ENCODE measurements at regions not wholly inside any gene's neighbourhood (a gene's known extent, or its start where the extent isn't known, plus 50 kb on each side); places are given as distances from the start of the nearest gene placed in this dataset.

GRCh38 chr11:28528217-28528616 is 420.0 kb downstream of the METTL15 start:
- no peak for FAIRE-seq
- Histone ChIP-seq H2AFZ (ENCODE audit: low read depth, low read length) (no peak overlapping the region), H3K36me3 (ENCODE audit: control insufficient read depth in 2 of 2, extremely low read depth in 1 of 2, insufficient read depth in 2 of 2, low read length in 2 of 2) (no peaks in the 10 kb centered on the region), H3K4me1 (ENCODE audit: control insufficient read depth, extremely low read depth, insufficient read depth, low read length) (no peaks in the 10 kb centered on the region), H3K9ac (replicated peaks; ENCODE audit: extremely low read depth, insufficient read depth, low read length) (no peak overlapping the region), H3K79me2 (ENCODE audit: control insufficient read depth, insufficient read depth, low read length) (no peaks in the 10 kb centered on the region), H3K27ac (ENCODE audit: insufficient read depth, low read depth, low read length) (no peak overlapping the region), H3K9me3 (replicated peaks; ENCODE audit: control insufficient read depth, insufficient read depth, low read length) (peaks cover 2% of the 10 kb centered on the region), H3K27me3 (ENCODE audit: control insufficient read depth in 2 of 2, insufficient read depth in 2 of 2, low read length in 2 of 2) (no peaks in the 10 kb centered on the region), H3K4me2 (ENCODE audit: insufficient read depth, low read length) (no peak overlapping the region), H4K20me1 (replicated peaks; ENCODE audit: control insufficient read depth, extremely low read depth, insufficient read depth, low read length) (no peaks in the 10 kb centered on the region), H3K9me1 (replicated peaks; ENCODE audit: control insufficient read depth, extremely low read depth, insufficient read depth, low read length) (no peaks in the 10 kb centered on the region), H3K4me3 (replicated peaks in 1 of 3; ENCODE audit: insufficient read depth in 1 of 3, low read depth in 1 of 3, low read length in 3 of 3) (no peak overlapping the region)
- POLR2A ChIA-PET, result no interaction called here
- DNase-seq (ENCODE audit: low read depth, low spot score), result no peak
- no TSS peak for BruUV-seq (replicated peaks)
- dilution Hi-C loops (cut with MboI; ENCODE audit: extremely low pct_ligation_motif_present, low sequenced_read_pairs), result no loop called here
- intact Hi-C loops (cut with micrococcal nuclease), result loop anchor here (5.0 kb wide), 1 partner anchor 421 kb away; the partner anchor contains the start of genes KIF18A and METTL15
- CTCF ChIA-PET, result interaction anchor here (1.7 to 5.8 kb wide), 8 partner anchors 8 to 827 kb away, joined by 4 to 168 read pairs (median 13); partner anchors contain the start of gene BDNF
- TF ChIP-seq POLR2A (IDR thresholded peaks at IDR 0.05; ENCODE audit: low read depth, low read length), result no peak
- no peak for TF ChIP-seq POLR2AphosphoS5 (IDR thresholded peaks at IDR 0.05; ENCODE audit: insufficient read depth, low read depth, low read length)
- no peak for TF ChIP-seq JUN (IDR thresholded peaks at IDR 0.05; ENCODE audit: borderline replicate concordance, insufficient read depth, insufficient read length, low read depth)
- TF ChIP-seq CTCF (IDR thresholded peaks at IDR 0.05; ENCODE audit: extremely low read depth in 1 of 2, insufficient read depth in 1 of 2, low read depth in 1 of 2, low read length in 2 of 2), result no peak
- no peak for TF ChIP-seq MYC (IDR thresholded peaks at IDR 0.05; ENCODE audit: low read depth, low read length)
- no peak for TF ChIP-seq EZH2 (IDR thresholded peaks at IDR 0.05; ENCODE audit: borderline replicate concordance, low read depth, low read length, severe bottlenecking)
- no peak for TF ChIP-seq MAX (IDR thresholded peaks at IDR 0.05; ENCODE audit: insufficient read depth, insufficient read length)
- TF ChIP-seq GATA2 (IDR thresholded peaks at IDR 0.05; ENCODE audit: insufficient read depth, insufficient read length, low read depth, low read length), result no peak
- no peak for TF ChIP-seq FOS (IDR thresholded peaks at IDR 0.05; ENCODE audit: borderline replicate concordance, insufficient read depth, low read length)
